ENCODE measurements at regions not wholly inside any gene's neighbourhood (a gene's known extent, or its start where the extent isn't known, plus 50 kb on each side); places are given as distances from the start of the nearest gene placed in this dataset.

- H3K4me3 ChIP-seq (ENCODE audit: low read depth, low read length), result no peak overlapping the region
- in situ Hi-C loops (cut with HindIII; ENCODE audit: low sequenced_read_pairs), result loop anchor here (25.0 kb wide), 1 partner anchor 607 kb away; no protein-coding TSS in a partner anchor
- TF ChIP-seq CTCF (IDR thresholded peaks at IDR 0.05; ENCODE audit: low read depth, low read length, missing control alignments), result no peak
- DNase-seq (ENCODE audit: low read depth), result no peak
Observed at GRCh38 chr2:177155631-177156030, 57.0 kb upstream of the HNRNPA3 start.

GRCh38 chr2:177161741-177162460 lies 50.7 kb upstream of the HNRNPA3 start:
- in situ Hi-C loops (cut with HindIII; ENCODE audit: low sequenced_read_pairs), result loop anchor here (10.0 to 25.0 kb wide), 2 partner anchors 243 to 600 kb away; no protein-coding TSS in a partner anchor
- TF ChIP-seq CTCF (IDR thresholded peaks at IDR 0.05; ENCODE audit: low read depth, low read length, missing control alignments), result peak; percentile 63
- no peak overlapping the region for H3K4me3 ChIP-seq (ENCODE audit: low read depth, low read length)
- no peak for DNase-seq (ENCODE audit: low read depth)

All from astrocyte of the cerebellum (primary cell).